GM12891 (cell line): ENCODE measurements at regions not wholly inside any gene's neighbourhood (a gene's known extent, or its start where the extent isn't known, plus 50 kb on each side); places are given as distances from the start of the nearest gene placed in this dataset.
"Not testable (repeated sequence)": the region's sequence is repeated elsewhere in the genome, so short reads cannot be mapped to it uniquely, and the experiment has no call there.

Experiments used
- DNase-seq: peaks from one replicate; pipeline ENCODE4 v3.0.0; 2011; ENCODE audit warnings: low spot score; ENCODE audit not compliant: insufficient read length
- FAIRE-seq: peaks from 2 replicates; lab custom pipeline; 2011; peaks lifted over from hg19 to GRCh38; lab: Jason Lieb, UNC
- PAX5 ChIP-seq: IDR thresholded peaks from 2 replicates; pipeline ENCODE4 v1.6.1; 2011; ENCODE audit warnings: low read length, moderate library complexity, mild to moderate bottlenecking; ENCODE audit not compliant: insufficient read depth, severe bottlenecking
- POLR2A ChIP-seq: IDR thresholded peaks from 2 replicates; pipeline ENCODE4 v1.6.1; 2011; ENCODE audit warnings: low read depth, low read length, control low read depth
- POLR2AphosphoS5 ChIP-seq: IDR thresholded peaks from 2 replicates; pipeline ENCODE4 v1.6.1; 2011; ENCODE audit warnings: low read depth, low read length, control low read depth
- POU2F2 ChIP-seq: IDR thresholded peaks from 2 replicates; pipeline ENCODE4 v1.6.1; 2011; ENCODE audit warnings: low read depth, mild to moderate bottlenecking, control low read depth, low read length, moderate library complexity
- SPI1 ChIP-seq: IDR thresholded peaks from 2 replicates; pipeline ENCODE4 v1.6.1; 2011; ENCODE audit warnings: low read depth, low read length, control low read depth
- TAF1 ChIP-seq: IDR thresholded peaks from 2 replicates; pipeline ENCODE4 v1.6.1; 2011; ENCODE audit warnings: low read depth, low read length, control low read depth

- FAIRE-seq (no peak), DNase-seq (no peak)
- TF ChIP-seq PAX5 (no peak), POU2F2 (no peak), TAF1 (no peak), SPI1 (no peak), POLR2AphosphoS5 (no peak), POLR2A (no peak)
Measured at GRCh38 chr13:22903301-22903700, 277.5 kb upstream of the SGCG start.

GRCh38 chr13:22903925-22904324 is 276.9 kb upstream of the SGCG start:
- no peak for FAIRE-seq
- no peak for DNase-seq
- TF ChIP-seq POLR2AphosphoS5 (no peak), TAF1 (no peak), POU2F2 (no peak), SPI1 (no peak), PAX5 (no peak), POLR2A (no peak)

GRCh38 chr13:22915442-22916082 is 265.2 kb upstream of the SGCG start:
- TF ChIP-seq PAX5 (peak; percentile 81), POU2F2 (no peak), POLR2AphosphoS5 (0 out of 2 replicates have a peak, but pooled peaks have one; percentile 36), POLR2A (no peak; the same call in 1 of the 2 replicates), TAF1 (no peak), SPI1 (no peak)
- DNase-seq (peak; percentile 35), FAIRE-seq (no peak)

GRCh38 chr13:22916276-22916675 is 264.5 kb upstream of the SGCG start:
- DNase-seq, FAIRE-seq: not testable (repeated sequence)

- TF ChIP-seq POU2F2, result no peak
- no peak for TF ChIP-seq POLR2A
- no peak for TF ChIP-seq SPI1
- TF ChIP-seq PAX5, result no peak
- peak; percentile 74 for FAIRE-seq
- peak; percentile 51 for DNase-seq
Measured at GRCh38 chr13:22925881-22926747, 254.7 kb upstream of the SGCG start.

- peak; percentile 52 for DNase-seq
- TF ChIP-seq SPI1, result no peak
- TF ChIP-seq TAF1, result no peak
- TF ChIP-seq POLR2A, result no peak
- TF ChIP-seq POU2F2, result no peak
- no peak for TF ChIP-seq PAX5
- no peak for TF ChIP-seq POLR2AphosphoS5
- peak; percentile 79 for FAIRE-seq
Measured at GRCh38 chr13:22926748-22927400, 253.9 kb upstream of the SGCG start.

GRCh38 chr13:22927845-22928244 is 252.9 kb upstream of the SGCG start:
- not testable (repeated sequence) for DNase-seq
- FAIRE-seq, result peak; percentile 90

- TF ChIP-seq TAF1 (no peak), SPI1 (no peak), POLR2AphosphoS5 (no peak), POU2F2 (no peak), PAX5 (no peak), POLR2A (no peak)
- no peak for FAIRE-seq
- no peak for DNase-seq
Measured at GRCh38 chr13:22929381-22930126, 251.2 kb upstream of the SGCG start.

GRCh38 chr13:22931576-22931975 is 249.2 kb upstream of the SGCG start:
- no peak for FAIRE-seq
- DNase-seq, result no peak
- TF ChIP-seq POLR2A (no peak), POLR2AphosphoS5 (no peak), PAX5 (no peak), POU2F2 (no peak), SPI1 (no peak), TAF1 (no peak)

- FAIRE-seq, result not testable (repeated sequence)
Measured at GRCh38 chr13:22932632-22933412, 248.0 kb upstream of the SGCG start.

More at GRCh38 chr13:22932632-22933412, 248.0 kb upstream of the SGCG start:
- DNase-seq, result not testable (repeated sequence)
